HPDE6-E6E7 (cell line): ENCODE measurements at regions not wholly inside any gene's neighbourhood (a gene's known extent, or its start where the extent isn't known, plus 50 kb on each side); places are given as distances from the start of the nearest gene placed in this dataset.

Source experiments
- DNase-seq: peaks from one replicate; pipeline ENCODE4 v3.0.0; 2011; ENCODE audit warnings: missing footprints; ENCODE audit errors: extremely low spot score

DNA sequence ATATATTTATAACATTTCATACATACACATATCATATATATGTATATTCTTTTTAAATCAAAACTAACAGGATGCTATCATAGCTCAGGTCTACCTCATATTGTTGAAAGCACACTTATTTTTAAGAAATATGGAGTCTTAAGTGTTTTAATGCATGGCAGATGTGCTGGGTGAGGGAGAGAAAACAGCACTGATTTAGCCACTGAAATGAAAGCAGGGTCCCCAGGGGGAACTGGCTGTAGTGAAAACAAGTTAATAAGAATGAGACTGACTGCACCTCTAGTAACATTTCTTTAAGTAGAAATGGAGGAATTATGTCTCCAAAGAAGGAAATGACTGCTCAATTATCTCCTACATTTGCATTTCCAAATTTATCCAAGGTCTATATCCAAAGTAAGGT lies 857.8 kb downstream of the DCDC2C start:
- no peak for DNase-seq

DNA sequence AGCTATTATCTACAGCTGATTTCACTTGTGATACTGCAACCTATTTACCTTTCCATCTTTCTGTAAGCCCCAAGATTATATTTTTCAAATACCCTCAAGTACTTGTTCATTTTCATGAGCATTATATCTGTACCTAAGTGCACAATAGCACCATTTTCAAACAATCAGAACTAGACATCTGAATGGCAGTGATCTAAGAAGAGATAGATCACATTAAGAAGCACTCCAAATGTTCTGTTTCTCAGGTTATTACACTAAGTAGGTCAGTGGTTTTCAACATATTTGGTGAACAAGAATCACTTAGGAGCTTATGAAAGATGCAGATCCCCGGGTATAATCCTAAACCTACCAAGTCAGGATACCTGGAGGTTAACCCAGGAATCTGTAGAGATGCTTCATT lies 872.7 kb downstream of the DCDC2C start:
- DNase-seq = no peak

- no peak for DNase-seq
These were observed 876.6 kb downstream of the DCDC2C start for GRCh38 chr2:4579977-4580376.

DNA sequence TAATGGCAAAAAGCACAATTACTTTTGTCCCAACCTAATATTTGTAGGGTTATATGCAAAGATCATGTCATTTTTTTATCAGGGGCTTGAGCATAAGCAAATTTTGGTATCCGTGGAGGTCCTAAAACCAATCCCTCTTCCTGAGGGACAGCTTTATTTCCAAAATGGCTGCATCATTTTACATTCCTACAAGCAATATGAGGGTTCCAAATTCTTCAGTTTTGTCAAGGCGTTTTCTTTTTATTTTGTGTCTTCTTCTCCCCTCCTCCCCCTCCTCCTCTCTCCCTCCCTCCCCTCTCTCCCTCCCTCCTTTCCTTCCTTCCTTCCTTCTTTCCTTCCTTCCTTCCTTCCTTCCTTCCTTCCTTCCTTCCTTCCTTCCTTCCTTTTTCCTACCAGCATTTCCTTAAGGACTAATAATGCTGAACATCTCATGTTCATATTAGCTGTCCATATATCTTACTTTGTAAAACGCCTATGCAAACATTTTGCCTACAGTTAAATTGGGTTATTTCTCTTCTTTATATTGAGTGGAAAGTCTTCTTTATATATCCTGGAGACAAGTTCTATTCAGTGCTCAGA lies 881.8 kb downstream of the DCDC2C start:
- DNase-seq = no peak

DNA sequence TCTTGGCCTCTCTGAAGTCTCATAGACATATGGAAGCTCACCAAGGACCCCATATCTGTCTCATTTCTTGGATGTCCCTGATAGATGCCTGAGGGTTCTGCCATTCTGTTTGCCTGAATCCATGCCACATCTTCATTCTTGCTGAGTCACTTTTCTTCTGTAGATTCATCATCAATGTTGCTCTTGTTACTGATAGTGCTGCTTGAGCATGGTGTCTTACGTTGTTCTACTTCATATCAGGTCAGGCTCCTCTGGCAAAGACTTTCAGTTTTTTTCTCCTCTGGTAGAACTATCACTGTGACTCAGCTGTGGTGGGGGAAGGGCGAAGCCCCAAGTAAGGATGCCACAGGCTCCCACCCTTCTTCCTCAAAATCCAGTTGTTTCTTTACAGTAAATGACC lies 885.2 kb downstream of the DCDC2C start:
- no peak for DNase-seq

DNA sequence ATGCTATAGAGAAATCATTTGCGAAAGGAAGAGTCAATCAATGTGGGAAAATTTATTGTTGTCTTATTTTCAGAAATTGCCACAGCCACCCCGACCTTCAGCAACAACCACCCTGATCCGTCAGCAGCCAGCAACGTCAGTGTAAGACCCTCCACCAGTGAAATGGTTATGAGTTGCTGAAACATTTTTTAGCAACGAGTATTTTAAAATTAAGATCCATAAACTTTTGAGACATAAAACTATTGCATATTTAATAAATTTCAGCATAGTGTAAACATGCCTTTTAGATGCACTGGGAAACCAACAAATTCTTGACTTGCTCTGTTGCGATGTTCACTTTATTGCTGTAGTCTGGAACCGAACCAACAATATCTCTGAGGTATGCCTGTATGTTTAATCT lies 887.9 kb downstream of the DCDC2C start:
- DNase-seq = no peak

DNA sequence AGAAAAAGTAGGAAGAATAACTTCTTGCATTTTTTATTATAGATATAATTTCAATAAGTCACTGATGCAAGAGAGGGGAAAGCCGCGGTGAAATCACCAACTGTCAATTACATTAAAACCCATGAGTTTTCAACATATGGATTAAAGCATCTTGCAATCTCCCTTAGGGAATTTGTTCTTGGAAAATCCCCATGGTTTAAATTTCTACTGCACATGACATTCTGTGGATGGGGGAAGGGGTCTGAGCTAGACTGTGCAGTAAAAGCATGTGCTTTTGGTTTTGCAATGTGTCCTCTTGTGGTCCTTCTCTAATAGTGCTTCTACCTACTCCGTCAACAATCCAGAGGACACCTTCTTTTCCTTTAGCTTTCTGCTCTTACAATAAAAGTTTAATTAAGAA lies 894.0 kb downstream of the DCDC2C start:
- no peak for DNase-seq

- DNase-seq = no peak
These were observed 901.4 kb downstream of the DCDC2C start for GRCh38 chr2:4604767-4605166.

DNA sequence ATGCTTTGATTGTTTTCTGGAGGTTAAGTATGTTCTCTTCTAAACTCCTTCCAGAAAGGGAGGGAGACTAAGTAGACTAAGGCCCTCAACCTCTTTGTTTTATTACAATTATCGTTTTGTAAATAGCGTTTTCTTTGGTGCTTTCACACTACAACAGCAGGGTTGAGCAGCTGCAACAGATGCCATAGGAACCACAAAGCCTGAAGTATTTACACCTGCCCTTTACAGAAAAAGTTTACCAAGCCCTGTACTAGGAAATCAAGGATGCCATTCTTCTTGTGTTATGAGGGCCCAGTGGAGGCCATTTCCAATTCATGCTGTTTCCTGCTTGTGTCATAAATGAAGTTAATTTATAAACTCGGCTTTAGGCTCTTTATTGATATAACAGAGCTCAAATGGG lies 914.8 kb downstream of the DCDC2C start:
- DNase-seq = no peak

DNA sequence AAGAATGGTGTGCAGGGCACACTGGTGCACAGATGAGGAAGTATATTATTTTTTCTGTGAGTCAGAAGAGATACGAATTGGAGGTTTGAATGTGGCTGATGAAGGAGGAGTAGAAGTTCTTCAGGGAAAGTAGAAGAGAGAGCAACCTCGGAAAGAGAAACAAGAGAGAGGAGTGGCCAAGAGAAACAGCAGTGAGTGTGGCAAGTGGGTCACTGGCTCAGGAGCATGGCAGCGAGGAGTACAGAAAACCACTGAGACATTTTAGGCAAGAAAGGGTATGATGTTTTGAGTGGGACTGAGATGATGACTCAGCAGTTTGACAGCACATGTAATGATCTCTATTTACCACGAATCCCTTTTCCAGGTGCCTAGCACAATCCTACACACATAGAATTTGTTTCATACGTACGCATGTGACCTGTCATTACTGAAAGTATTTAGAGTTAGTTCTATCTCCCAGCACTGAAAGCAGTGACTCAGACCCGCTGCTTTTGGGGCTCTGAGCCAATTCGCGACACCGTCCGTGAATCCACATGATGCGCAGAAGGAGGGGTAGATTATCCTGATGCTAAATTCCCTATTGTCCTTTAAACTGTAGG lies 915.4 kb downstream of the DCDC2C start:
- no peak for DNase-seq

- no peak for DNase-seq
These were observed 925.7 kb downstream of the DCDC2C start for GRCh38 chr2:4628998-4629501.

GRCh38 chr2:4635289-4635688 lies 931.9 kb downstream of the DCDC2C start:
- DNase-seq = no peak

GRCh38 chr2:4653991-4654390 lies 950.6 kb downstream of the DCDC2C start:
- DNase-seq = no peak

DNA sequence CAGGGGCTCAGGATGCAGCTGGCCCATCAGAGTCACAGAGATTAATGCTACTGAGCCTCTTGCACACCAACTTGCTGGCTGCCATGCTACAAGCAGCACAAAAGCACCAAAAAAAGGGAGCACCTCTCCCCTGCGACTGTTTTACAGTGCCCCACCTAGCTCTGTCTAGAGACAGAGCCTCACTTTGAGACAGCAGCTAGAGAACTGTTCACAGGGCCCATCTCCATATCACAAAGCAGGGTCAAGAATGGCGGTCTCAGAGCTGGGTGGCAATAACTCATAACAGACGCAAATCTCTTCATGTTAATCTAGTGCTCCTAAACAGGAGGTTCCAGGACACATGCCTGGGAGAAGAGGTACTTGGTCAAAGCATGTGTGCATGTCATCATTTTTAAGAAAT lies 953.0 kb downstream of the DCDC2C start:
- no peak for DNase-seq

DNA sequence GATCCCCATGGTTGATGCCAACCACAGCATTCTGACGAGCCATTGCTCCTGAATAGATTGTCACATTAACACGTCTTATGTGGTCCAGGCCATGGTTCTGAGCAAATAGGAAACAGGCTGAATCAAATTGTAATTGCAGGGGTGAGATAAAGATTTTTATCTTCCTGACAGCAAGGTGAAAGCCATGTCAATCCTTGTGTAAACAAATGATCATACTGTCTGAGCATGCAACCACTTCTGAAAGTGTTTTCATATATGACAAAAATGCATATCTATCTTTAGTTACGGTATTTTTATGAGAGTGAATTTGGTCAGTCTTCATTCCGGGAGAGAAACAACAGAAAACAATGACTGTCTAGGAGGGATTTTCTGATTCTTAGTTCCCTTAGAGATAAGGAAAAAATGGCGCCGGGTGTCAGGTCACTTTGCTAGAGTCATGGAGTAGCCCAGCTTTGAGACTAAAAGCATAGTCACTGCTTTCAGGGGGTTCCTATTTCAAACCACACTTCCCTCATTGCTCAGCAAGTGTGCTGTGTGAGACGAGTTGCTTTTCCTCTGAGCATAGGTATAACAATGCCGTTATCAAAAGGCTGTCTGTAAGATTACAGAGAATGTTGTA lies 958.9 kb downstream of the DCDC2C start:
- DNase-seq = no peak

DNA sequence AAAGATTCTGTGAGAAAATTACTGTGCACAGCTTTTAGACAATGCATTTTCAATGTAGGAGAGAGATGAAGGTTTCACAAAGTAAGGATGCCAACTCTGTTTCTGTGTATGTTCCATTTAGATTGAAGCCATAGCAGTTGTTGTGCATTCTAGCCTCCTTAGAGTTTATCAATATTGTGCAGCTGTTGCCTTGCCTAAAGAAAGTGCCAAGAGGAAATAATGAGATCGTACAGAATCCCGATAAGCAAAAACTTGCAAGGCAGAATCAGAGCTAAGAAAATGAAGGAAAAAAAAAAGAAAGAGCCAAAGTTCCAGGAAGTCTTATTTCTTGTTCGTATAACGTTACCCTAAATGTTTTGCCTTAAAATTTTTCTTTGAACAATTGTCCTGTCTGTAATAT lies 965.0 kb downstream of the DCDC2C start:
- DNase-seq = no peak

GRCh38 chr2:4670331-4670730 lies 967.0 kb downstream of the DCDC2C start:
- no peak for DNase-seq

DNA sequence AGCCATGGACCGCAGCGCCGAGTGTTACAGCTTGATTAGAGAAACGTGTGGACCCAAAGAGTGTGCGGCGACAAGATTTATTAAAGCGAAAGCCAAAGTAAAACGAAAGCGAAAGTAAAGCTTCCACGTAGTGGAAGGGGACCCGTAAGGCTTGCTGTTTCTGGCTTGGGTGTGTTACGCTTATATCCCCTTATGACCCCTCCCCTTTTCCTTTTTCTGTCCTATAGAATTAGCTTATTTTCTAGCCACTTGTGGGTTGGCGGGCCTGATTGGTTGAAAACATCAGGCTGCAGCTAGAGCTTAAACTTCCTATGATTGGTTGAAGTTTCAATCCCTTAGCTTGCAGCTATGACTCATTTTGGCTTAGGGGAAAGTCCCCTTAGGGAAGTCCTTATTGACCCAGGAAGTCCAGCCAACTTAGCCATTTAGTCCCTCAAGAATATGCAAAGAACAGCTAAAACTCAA lies 969.7 kb downstream of the DCDC2C start:
- DNase-seq = no peak

DNA sequence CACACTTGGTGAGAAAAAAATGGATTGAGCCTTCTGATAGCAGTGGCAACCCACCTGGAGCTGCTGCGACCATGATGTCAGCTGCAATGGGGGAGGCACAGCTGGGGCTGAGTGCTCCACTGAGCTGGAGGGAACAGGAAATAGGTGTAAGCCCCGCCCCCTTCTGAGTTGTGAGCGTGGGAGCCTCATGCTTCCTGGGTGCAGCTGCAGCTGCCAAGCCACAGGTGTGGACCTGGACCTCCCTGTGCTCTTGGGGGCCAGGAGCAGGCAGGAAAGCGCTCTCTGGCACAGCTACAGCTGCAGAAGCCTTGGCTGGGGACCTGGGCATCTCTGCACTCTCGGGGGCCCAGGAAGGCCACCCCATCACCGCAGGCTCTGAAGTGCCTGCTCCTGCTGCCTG lies 970.6 kb downstream of the DCDC2C start:
- DNase-seq = no peak

GRCh38 chr2:4675295-4675694 lies 971.9 kb downstream of the DCDC2C start:
- DNase-seq = no peak

GRCh38 chr2:4678927-4679326 lies 975.6 kb downstream of the DCDC2C start:
- DNase-seq = no peak

DNA sequence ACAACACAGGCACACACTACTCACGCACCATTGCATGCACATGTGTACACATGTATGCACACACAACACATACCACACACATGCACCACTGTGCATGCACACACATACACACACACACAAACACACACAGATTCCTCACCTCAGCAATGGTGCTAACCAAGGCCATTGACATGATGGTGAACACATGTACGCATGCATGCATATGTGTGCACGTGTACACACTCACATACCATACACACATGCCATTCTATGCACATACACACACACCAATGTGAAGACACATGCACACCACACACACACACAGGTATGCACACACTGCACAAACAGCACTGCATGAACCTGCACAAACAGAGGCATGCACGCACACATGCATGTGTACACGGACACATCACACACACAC lies 976.0 kb downstream of the DCDC2C start:
- no peak for DNase-seq

GRCh38 chr2:4684921-4685320 lies 981.5 kb downstream of the DCDC2C start:
- no peak for DNase-seq
